H1 (cell line): ENCODE measurements at regions not wholly inside any gene's neighbourhood (a gene's known extent, or its start where the extent isn't known, plus 50 kb on each side); places are given as distances from the start of the nearest gene placed in this dataset.

ENCODE experiments used
- CTCF ChIP-seq, 3 experiments: IDR thresholded peaks; 1 replicate in 2 of 3; 2 replicates in 1 of 3; pipeline versions ENCODE4 v1.5.1 to v1.6.1; 2011; ENCODE audit warnings: low read length in 3 of 3, mild to moderate bottlenecking in 3 of 3, inconsistent platforms in 2 of 3, low read depth in 1 of 3, moderate library complexity in 1 of 3; ENCODE audit not compliant: insufficient read depth in 1 of 3; ENCODE audit errors: control extremely low read depth in 1 of 3
- RNF2 ChIP-seq: fragments of 200-900, 300-1000 bp; sonication (generic); IDR thresholded peaks from 2 replicates; pipeline ENCODE4 v1.7.1; 2016; ENCODE audit warnings: borderline replicate concordance, low read depth, mild to moderate bottlenecking, antibody characterized with exemption, low read length; ENCODE audit not compliant: poor library complexity, severe bottlenecking; ENCODE audit errors: missing control alignments
- SP2 ChIP-seq: IDR thresholded peaks from 2 replicates; pipeline ENCODE4 v1.6.1; 2012; ENCODE audit warnings: mild to moderate bottlenecking, low read length, inconsistent platforms
- SUZ12 ChIP-seq: fragments of 200-600 bp; sonication (generic); IDR thresholded peaks from 2 replicates; pipeline ENCODE4 v1.6.1; 2012; ENCODE audit warnings: mild to moderate bottlenecking, inconsistent platforms, low read length, moderate library complexity, mixed read lengths
- TBP ChIP-seq: IDR thresholded peaks from 2 replicates; pipeline ENCODE4 v1.6.1; 2011; ENCODE audit warnings: low read depth, low read length, improper control_type of control experiment
- USF2 ChIP-seq: IDR thresholded peaks from 2 replicates; pipeline ENCODE4 v1.6.1; 2011; ENCODE audit warnings: low read length, improper control_type of control experiment

- TF ChIP-seq CTCF (IDR thresholded peaks at IDR 0.05; ENCODE audit: control extremely low read depth in 1 of 3, insufficient read depth in 1 of 3, low read depth in 1 of 3, low read length in 3 of 3) = no peak
- TF ChIP-seq USF2 = no peak
- TF ChIP-seq SUZ12 = no peak
- TF ChIP-seq TBP = no peak
- TF ChIP-seq RNF2 = no peak
- TF ChIP-seq SP2 = no peak
Observed at GRCh38 chr10:9900751-9901150, 1116.9 kb upstream of the CELF2 start (continued).
